ENCODE measurements at regions not wholly inside any gene's neighbourhood (a gene's known extent, or its start where the extent isn't known, plus 50 kb on each side); places are given as distances from the start of the nearest gene placed in this dataset.
"Not testable (repeated sequence)": the region's sequence is repeated elsewhere in the genome, so short reads cannot be mapped to it uniquely, and the experiment has no call there.

GRCh38 chr2:192566863-192567262 lies 372.1 kb upstream of the TMEFF2 start:
- no peak for DNase-seq

- no peak for DNase-seq
These were observed 365.6 kb upstream of the TMEFF2 start for GRCh38 chr2:192560326-192560725.

GRCh38 chr2:192559587-192559986 lies 364.9 kb upstream of the TMEFF2 start:
- DNase-seq = no peak

- DNase-seq = no peak
These were observed 363.9 kb upstream of the TMEFF2 start for GRCh38 chr2:192558637-192559036.

- no peak for DNase-seq
These were observed 361.0 kb upstream of the TMEFF2 start for GRCh38 chr2:192555740-192556139.

GRCh38 chr2:192551760-192552159 lies 357.0 kb upstream of the TMEFF2 start:
- DNase-seq = no peak

GRCh38 chr2:192546565-192546964 lies 351.8 kb upstream of the TMEFF2 start:
- DNase-seq = no peak

GRCh38 chr2:192544371-192544955 lies 349.7 kb upstream of the TMEFF2 start:
- DNase-seq = no peak

GRCh38 chr2:192542148-192543066 lies 347.7 kb upstream of the TMEFF2 start:
- DNase-seq = not testable (repeated sequence)

GRCh38 chr2:192539306-192539705 lies 344.6 kb upstream of the TMEFF2 start:
- no peak for DNase-seq

GRCh38 chr2:192536922-192537624 lies 342.3 kb upstream of the TMEFF2 start:
- no peak for DNase-seq

GRCh38 chr2:192535956-192536921 lies 341.5 kb upstream of the TMEFF2 start:
- DNase-seq = no peak

GRCh38 chr2:192534072-192534471 lies 339.3 kb upstream of the TMEFF2 start:
- DNase-seq = no peak

GRCh38 chr2:192524642-192525251 lies 330.0 kb upstream of the TMEFF2 start:
- DNase-seq = not testable (repeated sequence)

GRCh38 chr2:192524214-192524613 lies 329.5 kb upstream of the TMEFF2 start:
- not testable (repeated sequence) for DNase-seq

- DNase-seq = no peak
These were observed 321.2 kb upstream of the TMEFF2 start for GRCh38 chr2:192515937-192516336.

GRCh38 chr2:192513575-192513974 lies 318.8 kb upstream of the TMEFF2 start:
- no peak for DNase-seq

- not testable (repeated sequence) for DNase-seq
These were observed 313.2 kb upstream of the TMEFF2 start for GRCh38 chr2:192507836-192508450.

GRCh38 chr2:192500550-192501200 lies 305.9 kb upstream of the TMEFF2 start:
- DNase-seq = no peak

GRCh38 chr2:192499476-192499875 lies 304.7 kb upstream of the TMEFF2 start:
- DNase-seq = no peak

- DNase-seq = no peak
These were observed 304.0 kb upstream of the TMEFF2 start for GRCh38 chr2:192498747-192499146.
